GM12864 (cell line): ENCODE measurements at regions not wholly inside any gene's neighbourhood (a gene's known extent, or its start where the extent isn't known, plus 50 kb on each side); places are given as distances from the start of the nearest gene placed in this dataset.

Experiments
- DNase-seq: peaks from one replicate; pipeline ENCODE4 v3.0.0-alpha.2; 2011; ENCODE audit warnings: low read depth
- H3K4me3 ChIP-seq: 2 replicates; pipeline ENCODE4 v1.5.1; 2011; ENCODE audit warnings: mild to moderate bottlenecking, low read depth, low read length, control low read depth
- TF ChIP-seq, protein P1 (sequence below): IDR thresholded peaks from 2 replicates; pipeline ENCODE4 v1.5.1; 2011; ENCODE audit warnings: low read depth, mild to moderate bottlenecking, moderate library complexity, low read length, control low read depth, inconsistent platforms; ENCODE audit errors: missing control alignments

DNA sequence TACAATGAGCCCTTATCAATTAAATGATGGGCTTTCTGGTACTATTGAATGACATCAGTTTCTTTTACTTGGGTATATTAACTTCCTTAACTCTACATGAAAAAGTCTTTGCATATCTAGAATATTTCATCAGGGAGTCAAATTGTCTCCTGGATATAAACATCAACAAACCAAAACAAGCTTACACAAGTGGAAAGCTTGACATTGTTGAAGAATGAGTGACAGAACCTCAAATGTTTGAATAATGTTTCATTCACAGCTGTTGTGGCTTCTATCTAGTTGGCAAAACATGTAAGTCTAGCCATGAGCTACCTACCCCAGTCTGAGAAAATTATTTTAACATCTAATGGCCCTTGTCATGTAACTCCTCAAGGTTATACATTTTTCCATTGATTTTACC is 604.8 kb upstream of the ADAMTS5 start:
- no peak overlapping the region for H3K4me3 ChIP-seq
- TF ChIP-seq, protein P1, sequence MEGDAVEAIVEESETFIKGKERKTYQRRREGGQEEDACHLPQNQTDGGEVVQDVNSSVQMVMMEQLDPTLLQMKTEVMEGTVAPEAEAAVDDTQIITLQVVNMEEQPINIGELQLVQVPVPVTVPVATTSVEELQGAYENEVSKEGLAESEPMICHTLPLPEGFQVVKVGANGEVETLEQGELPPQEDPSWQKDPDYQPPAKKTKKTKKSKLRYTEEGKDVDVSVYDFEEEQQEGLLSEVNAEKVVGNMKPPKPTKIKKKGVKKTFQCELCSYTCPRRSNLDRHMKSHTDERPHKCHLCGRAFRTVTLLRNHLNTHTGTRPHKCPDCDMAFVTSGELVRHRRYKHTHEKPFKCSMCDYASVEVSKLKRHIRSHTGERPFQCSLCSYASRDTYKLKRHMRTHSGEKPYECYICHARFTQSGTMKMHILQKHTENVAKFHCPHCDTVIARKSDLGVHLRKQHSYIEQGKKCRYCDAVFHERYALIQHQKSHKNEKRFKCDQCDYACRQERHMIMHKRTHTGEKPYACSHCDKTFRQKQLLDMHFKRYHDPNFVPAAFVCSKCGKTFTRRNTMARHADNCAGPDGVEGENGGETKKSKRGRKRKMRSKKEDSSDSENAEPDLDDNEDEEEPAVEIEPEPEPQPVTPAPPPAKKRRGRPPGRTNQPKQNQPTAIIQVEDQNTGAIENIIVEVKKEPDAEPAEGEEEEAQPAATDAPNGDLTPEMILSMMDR, result no peak
- DNase-seq, result no peak

GRCh38 chr21:27570306-27570868 is 603.5 kb upstream of the ADAMTS5 start:
- no peak for DNase-seq
- TF ChIP-seq, protein P1, result no peak
- H3K4me3 ChIP-seq, result no peak overlapping the region

DNA sequence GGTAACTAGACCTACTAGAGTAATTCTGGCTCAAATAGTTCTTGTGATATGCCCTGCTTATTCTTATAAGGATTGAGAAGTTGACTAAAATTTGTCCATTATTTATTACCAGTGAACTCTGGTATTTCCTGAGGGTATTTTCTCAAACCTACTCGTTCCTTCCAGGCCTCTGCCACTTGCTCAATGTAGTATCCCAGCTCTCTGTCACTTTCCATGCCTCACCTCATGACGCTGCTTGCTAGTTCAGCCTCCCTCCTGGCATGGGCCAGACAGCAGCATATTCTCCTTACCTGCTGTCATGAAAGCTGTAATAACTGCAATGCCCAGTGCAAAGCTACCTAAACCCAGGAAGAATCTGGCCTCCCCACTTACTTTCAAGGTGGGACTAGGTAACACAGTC is 602.9 kb upstream of the ADAMTS5 start:
- DNase-seq, result no peak
- TF ChIP-seq, protein P1, result no peak
- no peak overlapping the region for H3K4me3 ChIP-seq

- no peak for DNase-seq
These were observed 602.2 kb upstream of the ADAMTS5 start for GRCh38 chr21:27569091-27569490.

DNA sequence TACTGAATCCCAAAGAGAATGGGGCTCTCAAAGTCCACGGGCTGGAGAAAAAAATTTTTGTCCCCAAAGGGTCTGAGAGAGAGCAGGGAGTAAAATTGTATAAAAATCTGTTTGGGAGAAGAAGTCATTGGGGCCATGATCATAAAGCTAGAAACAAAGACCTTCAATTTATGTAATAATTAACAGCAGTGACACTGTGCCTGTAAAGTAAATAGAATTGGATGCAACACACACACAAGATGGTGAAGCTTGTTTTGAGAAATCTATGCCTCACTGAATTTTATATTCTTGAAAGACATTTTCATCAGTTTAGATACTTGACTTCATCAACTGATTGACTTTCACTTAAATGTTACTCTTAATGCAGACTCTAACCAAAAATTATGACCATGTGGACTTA is 600.5 kb upstream of the ADAMTS5 start:
- DNase-seq, result no peak
- H3K4me3 ChIP-seq, result no peak overlapping the region
- TF ChIP-seq, protein P1, result no peak

More at GRCh38 chr21:27569091-27569490, 602.2 kb upstream of the ADAMTS5 start:
- H3K4me3 ChIP-seq, result no peak overlapping the region
- TF ChIP-seq, protein P1, result no peak

DNA sequence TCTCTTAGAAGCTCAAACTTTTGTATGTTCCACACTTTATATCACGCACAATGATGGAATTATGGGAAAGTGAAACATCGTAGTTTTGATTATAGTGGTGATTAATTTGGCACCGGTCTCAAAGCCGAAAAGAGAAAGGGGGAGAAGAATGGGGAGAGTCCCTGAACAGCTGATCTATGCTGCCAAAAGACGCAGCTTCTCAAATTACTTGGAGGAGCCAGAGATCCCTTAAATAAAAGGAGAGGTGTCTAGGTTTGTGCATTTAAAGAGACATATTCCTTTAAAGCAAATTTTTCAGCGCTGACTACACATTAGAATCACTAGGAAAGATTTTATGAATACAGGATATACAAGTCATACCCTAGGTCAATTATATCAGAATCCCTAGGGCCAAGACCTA is 599.6 kb upstream of the ADAMTS5 start:
- DNase-seq, result no peak
- TF ChIP-seq, protein P1, result no peak
- no peak overlapping the region for H3K4me3 ChIP-seq

- no peak overlapping the region for H3K4me3 ChIP-seq
- no peak for DNase-seq
- TF ChIP-seq, protein P1, result no peak
These were observed 598.5 kb upstream of the ADAMTS5 start for GRCh38 chr21:27565364-27565763.
